Ureter (tissue), 1 donor: ENCODE measurements at regions not wholly inside any gene's neighbourhood (a gene's known extent, or its start where the extent isn't known, plus 50 kb on each side); places are given as distances from the start of the nearest gene placed in this dataset.
A peak's percentile ranks its signal among the peaks of the same experiment; 100 is the strongest.

ENCODE experiments used
- DNase-seq: peaks from one replicate; pipeline ENCODE4 v3.0.0-alpha.2; 2020; ENCODE audit warnings: low spot score
- donor health status: DM: yes; HTN: yes; CAD: no.

DNA sequence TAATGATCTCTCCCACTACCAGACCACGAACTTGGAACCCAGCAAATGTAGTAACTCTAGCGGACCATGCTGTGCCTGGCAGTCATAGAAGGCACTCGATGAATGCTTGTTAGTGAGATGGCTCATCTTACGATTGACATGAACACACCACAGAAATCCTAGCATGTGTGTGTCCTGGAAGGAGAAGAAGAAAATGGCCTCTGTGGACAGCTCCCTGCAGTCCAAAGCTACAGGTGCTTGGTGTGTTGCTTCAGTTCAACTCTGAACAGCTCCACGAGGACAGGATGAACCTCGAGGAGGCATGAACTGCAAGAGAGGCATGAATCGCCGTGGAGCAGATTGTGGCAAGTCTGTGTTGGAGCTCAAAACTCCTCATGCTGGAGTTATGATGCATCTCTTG, 93.5 kb downstream of the KLF6 start:
- DNase-seq, result no peak

DNA sequence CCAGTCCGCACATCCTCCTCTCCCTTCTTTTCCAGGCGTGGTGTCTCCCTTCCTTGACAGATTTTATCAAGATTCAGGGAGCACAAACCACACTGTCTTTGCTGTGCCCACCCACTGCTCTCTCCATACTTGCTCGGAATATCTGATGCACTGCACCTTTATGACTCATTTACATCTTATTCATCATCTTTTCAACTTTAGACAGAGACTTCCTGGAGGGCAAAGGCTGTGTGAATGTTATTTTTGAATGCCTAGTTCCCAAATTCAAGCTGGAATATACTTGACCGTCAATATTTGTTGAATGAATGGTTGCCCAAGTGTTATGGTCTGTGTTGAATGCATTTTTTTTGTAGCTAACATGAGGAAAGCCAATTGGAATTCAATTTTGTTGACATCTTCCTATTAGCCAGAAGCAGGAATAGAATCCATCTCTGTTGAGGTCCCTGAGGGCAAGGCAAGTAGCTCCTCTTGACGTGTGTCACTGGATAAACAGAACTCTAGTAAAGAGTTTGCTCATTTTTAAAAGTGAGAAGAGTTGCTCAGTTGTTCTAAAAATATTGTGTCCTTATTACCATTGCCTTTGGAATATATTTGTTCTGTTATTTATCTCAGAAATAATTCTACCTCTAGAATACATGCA, 95.0 kb downstream of the KLF6 start:
- DNase-seq, result no peak

DNA sequence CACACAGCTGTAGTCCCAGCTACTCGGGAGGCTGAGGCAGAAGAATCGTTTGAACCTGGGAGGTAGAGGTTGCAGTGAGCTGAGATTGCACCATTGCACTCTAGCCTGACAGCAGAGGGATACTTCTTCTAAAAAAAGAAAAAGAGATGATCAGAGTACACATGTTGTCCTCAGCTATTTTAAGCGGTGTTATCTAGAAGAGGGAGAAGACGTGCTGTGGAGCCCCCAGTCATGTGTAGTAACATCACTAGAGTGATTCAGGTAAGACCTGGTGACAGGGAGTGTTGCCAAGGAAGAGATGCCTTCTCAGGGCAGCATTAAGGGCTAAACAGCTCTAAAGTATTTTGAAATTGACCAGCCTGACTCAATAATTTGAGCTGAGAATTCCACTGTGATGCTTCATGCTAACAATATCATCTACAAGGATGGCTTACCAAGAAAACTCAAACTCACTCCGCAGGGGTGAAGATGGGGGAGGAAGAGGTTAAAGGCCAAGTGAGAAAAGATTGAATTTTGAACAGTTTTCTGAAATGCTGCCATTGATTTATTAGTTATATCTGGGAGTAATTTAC, 97.4 kb downstream of the KLF6 start:
- no peak for DNase-seq

DNA sequence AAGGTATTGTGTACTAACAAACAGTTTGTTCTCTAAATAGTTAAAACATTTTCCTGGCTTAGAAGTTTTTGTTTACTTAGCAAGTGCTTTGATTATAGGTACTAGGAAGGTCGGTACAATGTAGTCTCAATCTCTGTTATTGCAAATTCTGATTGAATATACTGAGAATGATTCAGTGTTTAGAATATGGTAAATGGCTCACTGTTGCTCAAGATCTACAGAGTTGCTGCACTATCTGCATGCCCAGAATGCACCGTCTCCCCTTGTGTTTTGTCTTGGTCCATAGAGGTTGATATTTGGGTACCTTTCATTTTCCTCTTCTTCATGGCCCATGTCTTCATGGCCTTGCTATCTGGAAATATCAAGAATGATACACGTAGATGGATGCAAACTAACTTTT, 99.6 kb downstream of the KLF6 start:
- no peak for DNase-seq

DNA sequence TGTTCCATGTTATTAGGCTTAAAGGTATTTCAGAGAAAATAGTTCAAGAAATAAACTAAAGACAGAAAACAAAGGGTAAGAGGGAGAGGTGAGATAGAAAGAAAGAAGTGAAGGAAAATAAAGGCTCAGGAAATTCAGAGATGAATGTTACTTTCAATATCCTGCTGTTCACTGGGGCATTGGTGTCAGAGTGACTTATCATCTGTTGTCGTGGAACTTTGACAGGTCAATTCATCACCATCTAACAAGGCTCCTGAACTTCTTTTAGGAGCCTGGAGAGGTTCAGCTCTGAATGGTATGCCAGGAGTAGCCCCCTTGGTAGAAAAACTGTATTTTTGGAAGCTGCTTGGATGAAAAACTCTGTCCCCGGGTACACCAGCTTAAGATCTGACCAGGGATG, 100.1 kb downstream of the KLF6 start:
- no peak for DNase-seq

DNA sequence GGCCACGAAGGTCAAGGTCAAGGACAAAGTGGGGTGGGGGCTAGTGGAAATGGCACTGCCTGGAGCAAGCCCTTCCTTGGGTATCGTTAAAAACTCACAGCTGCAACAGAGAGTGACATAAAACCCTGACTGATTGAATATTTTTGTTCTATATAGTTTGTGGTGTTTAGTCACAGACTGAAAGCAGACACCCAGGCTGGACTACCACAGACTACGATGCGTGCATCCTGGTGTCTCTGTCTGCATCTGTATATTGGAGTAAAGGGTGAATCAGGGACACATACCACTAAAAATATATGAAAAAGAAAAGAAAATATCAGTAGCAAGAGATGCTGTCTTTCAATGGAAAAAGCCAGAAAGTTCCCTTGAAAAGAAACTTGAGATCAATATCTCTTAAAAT, 101.4 kb downstream of the KLF6 start:
- DNase-seq, result no peak

DNA sequence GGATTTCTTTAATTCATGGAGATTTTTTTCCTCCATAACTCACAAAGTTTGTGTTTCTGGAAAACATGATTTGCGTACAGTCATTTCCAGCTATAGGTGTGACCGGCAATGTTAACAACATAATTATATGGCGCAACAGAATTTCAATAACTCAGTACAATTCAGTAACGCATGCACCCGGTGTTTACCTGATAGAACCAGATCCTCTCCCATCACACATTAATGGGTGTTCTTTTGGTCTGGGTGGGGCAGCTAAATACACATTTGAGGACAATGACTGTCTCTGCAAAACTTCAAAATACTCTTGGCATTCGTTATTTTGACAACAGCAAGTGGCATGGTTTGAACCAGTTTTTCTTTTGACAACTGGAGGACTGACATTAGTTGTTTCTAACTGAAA, 102.3 kb downstream of the KLF6 start:
- no peak for DNase-seq

DNA sequence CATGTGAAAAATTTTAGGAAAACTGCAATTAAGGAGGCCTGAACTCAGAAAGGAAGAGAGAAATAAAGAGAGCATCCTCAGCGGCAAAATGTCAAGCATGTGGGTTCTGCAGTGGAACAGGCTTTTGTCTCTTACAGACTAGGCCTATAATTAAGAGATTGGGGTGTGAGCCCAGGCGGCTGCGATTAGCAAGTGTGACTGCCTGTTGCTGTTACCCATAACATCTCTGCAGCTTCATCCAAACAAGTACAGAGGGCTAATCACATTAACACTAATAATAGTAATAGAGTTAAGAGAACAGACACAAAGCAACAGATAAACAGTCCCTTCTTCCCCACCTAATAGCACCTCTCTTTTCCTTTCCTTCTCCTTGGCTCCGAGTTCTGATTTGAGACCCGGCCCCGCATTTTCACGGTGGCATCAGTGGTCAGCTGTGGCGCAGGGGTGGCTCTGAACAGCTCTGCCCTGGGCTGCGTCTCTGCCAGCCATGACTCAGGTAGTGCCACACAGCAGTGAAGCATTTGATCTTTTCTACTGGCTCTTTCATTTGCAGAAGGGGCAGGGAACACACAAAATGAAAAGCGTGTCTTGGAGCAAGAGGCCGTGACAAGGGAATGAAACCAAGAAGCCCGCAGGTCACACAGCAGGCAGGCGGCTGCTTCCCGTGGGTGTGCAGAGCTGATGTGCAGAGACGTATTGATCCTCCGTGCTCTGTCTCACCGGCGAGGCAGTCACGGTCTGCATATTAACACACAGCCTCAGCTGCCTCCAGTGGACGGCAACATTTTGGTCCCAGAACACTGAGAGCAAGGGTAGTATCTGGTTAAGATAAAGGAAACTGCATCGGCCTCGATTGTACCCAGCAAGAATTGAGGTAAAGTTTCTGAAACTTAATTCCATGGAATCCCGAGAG, 103.1 kb downstream of the KLF6 start:
- no peak for DNase-seq

DNA sequence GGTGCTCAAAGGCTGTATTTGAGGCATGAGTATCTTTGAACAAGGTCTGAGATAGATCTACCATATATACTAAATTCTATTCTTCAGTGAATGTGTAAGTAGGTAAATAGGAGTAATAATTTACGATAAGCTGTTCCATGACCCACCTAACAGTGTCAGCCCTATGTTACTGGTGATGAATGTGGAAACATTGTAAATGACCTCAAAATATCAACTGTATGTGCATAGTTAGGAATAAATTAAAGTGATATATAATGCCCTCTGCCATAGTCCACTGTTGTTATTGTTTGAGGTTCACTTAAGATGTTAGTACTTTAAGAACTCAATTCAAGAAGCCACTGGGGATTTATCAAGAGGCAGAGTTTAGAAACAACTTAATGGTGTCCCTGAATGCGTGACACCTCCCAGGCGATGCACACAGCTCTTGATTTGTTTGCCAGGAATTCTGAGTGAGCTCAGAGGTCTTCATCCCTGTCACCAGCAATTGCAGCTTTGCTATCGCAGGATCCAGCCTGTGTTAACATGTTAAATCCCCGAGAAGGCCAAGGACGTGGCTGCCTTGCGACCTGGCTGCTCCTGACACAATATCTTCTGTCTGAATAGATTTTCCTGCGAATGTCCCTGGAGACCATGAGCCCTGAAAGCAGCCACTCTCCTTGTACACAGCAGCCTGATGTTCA, 104.9 kb downstream of the KLF6 start:
- no peak for DNase-seq

DNA sequence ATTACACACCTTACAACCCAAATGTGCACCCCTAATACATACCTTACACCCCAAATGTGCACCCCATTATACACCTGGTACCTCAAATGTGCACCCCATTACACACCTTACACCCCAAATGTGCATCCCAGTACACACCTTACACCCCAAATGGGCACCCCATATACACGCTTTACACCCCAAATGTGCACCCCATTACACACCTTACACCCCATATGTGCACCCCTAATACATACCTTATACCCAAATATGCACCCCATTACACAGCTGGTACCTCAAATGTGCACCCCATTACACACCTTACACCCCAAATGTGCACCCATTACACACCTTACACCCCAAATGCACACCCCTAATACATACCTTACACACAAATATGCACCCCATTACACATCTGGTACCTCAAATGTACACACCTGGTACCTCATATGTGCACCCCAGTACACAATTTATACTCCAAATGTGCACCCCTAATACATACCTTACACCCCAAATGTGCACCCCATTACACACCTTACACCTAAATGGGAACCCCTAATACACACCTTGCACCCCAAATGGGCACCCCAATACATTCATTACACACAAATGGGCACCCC, 106.3 kb downstream of the KLF6 start:
- DNase-seq, result no peak

DNA sequence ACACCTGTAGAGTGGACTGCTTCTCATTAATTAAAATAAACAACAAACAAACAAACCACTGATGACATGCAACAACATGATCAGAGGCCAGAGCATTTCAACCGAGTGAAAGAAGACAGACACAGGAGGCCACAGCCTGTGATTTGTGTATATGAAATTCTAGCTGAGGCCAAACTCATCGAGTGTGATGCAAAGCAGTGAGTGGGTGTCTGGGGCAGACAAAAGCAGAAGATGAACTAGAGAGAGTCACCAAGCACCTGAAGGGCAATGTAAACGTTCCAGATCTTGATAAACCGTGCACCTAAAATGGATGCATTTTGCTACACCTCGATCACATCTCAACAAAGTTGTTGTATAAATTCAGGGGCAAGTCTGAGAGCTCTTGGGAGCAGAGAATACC, 108.4 kb downstream of the KLF6 start:
- DNase-seq, result no peak

DNA sequence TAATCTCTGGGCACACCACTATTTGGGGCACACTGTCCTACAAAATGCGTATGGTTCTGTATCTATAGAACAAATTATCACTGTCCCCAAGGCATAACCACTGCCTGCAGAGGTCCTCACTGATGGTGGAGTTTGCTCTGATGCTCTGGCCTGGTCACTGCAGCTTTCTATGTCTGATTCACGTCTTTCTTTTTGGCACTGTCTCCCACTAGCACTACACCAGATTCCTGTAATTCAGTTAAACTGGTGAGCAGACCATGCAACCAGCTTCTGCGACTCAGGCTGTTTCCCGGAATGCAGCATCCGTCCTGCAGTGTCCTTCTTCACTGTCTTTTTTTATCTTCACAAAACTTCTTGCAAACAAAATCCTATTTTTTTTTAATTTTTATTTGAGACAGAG, 112.8 kb downstream of the KLF6 start:
- no peak for DNase-seq

DNA sequence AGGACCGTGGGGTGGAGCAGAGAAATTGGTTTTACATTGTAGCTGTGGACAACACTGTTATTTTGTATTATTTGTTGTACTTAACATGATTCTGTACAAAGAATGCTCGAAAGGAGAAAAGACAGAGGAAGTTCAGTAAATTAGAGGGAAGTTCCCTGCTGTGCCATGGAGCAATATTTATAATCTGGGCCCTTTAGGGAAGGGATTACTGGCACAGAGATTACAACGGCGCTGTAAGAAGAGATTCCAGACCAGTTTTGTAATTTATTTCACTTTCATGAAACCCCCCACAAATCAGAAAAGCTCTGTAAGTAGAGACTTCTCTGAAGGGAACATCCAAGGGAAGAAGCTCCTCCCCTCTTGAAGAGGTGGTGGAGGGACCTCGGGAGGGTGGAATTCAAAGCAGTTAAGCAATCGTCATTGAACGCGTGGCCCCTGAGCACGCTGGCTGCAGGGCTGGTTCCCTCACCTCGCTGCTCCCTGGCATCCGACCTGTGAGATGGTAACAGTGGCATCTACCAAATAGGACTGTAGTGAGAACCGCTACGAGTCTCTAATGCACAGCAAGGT, 113.5 kb downstream of the KLF6 start:
- no peak for DNase-seq

DNA sequence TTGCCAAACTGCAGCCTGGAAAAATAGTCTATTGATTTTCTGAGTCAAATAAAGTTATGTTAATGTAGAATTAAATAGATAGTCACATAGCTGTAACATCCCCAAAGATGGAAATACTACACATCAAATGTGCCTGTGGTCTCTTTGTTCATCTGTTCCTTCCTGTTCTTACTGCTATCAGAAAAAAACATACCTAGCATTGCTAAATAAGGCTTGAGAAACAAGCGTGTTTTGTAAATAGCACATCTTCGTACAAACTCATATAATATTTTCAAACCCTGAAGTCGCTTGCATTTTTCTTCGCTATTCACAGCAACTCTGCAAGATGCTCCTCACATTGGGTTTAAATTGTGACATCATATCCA, 116.1 kb downstream of the KLF6 start:
- no peak for DNase-seq

DNA sequence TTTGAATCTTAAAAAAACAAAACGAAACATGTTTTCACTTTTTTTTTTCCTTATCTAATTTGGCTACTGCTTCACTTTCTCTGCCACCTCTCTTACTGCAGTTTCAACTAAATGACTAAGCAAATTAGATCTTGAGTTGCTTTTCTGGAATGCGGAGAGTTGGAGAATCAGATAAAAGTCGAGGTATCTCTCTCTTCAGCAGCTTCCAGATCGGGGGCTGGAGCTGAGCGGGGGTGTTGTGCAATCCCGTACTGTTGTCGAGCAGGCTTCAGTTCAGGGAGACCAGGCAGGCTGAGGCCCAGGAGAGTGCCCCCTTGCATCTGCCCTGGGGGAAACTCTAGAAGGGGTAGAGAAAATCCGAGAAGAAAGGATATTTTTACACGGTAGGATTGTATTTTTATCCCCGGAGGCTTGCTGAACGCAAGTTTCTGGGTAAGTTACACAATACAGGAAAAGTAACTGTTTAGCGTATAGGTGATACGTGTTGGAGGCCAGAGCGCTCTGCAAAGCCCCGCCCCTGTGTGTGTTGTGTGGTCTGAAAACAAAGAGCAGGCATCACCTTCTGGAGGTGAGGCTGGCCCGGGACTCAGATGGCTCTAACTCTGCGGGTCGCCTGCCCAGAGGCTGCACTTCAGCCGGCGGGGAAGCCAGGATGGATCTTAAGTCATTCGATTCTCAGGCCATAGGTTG, 116.6 kb downstream of the KLF6 start:
- DNase-seq, result peak; percentile 67

DNA sequence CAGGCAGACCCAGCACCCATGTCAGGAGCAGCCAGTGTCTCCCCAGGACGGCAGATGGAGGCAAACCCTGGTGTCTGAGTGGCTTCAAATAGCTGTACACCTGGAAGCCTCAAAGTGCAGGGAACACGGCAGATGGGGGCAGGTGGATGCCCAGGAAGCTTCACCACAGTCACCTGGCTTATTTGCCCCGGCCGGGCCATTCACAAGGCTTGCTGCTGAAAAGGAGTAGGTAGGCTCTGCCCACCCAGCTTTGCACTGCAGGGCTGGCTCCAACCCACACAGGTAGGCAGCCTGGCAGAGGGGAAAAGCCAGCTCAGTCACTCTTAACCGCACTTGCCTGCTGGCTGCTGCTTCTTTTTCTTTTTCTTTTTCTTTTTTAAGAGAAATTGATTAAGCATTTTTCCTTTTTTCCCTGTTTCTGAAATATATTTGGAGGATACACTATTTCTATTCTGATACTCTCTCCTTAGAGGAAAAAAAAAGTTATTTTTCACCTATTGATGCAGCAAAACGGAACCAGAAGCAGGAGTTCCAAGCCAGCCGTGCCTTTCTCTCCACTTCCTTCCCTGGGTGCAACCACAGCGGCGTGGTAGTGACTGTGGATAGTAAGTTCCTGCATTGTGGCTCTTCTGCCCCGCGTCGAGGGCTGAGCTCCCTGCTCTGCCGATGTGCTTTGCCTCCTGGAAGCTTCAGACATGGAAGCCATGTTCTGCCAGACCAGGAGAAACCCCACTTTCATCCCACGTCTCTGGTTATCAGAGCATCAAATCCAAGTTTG, 118.3 kb downstream of the KLF6 start:
- DNase-seq, result no peak

DNA sequence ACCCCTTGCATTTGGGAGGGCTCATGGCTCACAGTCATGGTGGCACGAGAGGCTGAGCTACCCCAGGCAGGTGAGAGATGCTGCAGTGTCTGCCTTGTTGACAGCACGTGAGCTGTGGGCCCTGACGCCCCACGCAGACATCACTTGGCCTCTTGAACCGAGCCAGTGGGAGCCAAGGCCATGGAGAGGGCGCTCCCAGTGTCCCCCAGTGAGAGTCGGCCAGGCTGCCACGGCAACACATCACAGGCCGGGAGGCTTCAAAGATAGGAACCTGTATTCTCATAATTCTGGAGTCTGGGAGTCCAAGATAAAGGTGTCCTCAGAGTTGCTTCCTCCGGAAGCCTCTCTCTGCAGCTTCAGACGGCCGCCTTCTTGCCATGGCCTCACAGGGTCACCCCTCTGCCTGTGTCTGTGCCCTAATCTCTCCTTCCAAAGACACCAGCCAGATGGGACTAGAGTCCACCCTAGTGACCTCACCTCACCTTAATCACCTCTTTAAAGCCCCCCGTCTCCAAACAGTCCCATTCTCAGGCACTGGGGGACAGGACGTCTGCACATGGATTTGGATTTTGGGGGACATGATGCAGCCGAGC, 119.6 kb downstream of the KLF6 start:
- DNase-seq, result no peak

DNA sequence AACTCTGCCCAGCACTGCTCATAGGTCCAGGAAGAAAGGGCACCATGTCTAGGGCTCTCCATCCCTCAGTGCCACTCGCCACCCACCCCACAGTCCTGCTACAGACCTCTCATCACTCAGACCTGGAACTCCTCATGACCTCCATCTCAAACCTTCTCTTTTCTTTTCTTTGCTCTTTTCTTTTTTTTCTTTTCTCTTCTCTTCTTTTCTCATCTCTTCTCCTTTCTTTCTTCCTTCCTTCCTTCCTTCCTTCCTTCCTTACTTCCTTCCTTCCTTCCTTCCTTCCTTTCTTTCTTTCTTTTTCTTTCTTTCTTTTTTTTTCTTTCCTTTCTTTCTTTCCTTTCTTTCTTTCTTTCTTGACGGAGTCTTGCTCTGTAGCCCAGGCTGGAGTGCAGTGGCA, 122.2 kb downstream of the KLF6 start:
- no peak for DNase-seq

DNA sequence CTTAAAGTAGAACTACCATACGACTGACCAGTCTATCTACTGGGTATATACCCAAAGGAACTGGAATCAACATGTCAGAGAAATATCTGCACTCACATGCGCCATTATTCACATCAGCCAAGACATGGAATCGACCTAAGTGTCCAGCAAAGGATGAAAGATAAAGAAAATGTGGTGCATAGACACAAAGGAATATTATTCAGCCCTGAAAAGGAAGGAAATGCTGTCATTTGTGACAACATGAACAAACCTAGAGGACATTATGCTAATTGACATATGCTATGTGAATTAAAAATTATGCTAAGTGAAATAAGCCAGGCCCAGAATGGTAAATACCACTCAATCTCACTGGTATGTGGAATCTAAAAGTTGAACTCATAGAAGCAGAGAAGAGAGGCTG, 123.7 kb downstream of the KLF6 start:
- no peak for DNase-seq

DNA sequence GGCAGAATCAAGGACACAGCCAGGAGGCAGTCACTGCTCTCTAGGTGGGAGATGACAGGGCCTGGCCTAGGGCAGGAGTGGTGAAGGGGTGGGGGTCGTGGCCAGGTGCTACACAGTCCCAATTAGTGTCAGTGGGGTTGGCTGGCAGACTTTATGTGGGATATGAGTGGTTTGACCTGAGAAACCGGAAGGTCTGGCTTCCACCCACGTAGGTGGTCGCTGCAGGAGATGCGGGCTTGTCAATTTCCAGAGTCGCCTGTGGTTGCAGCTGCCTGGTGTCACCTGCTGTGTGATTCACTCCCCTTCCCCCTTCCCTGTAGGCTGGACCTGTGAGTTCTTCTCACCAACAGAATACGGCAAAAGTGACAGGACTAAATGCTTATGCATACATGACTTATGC, 124.3 kb downstream of the KLF6 start:
- DNase-seq, result no peak
